Heart right ventricle (tissue), 16 donors: ENCODE measurements at regions not wholly inside any gene's neighbourhood (a gene's known extent, or its start where the extent isn't known, plus 50 kb on each side); places are given as distances from the start of the nearest gene placed in this dataset.

Experiments used
- ATAC-seq, 8 donors: fragments of 200-7000 bp; cut with Tn5 transposase; one replicate each; pipeline ENCODE4 v1.9.1; 2020; ENCODE audit warnings: mild to moderate bottlenecking in 8 of 8, moderate library complexity in 8 of 8, moderate number of reproducible peaks in 1 of 8
- DNase-seq, 2 donors: peaks; one replicate each; pipeline ENCODE4 v3.0.0-alpha.2; 2020
- H3K27ac ChIP-seq, 10 donors: fragments of 200-600 bp; sonication (generic) in 2 of 10; one replicate each; pipeline versions ENCODE4 v1.5.0 to v1.8.0; 2020 to 2022; ENCODE audit warnings: mild to moderate bottlenecking in 3 of 10
- H3K27me3 ChIP-seq, 7 donors: fragments of 200-600 bp; one replicate each; pipeline ENCODE4 v1.8.0; 2021 to 2022; ENCODE audit warnings: mild to moderate bottlenecking in 2 of 7
- H3K36me3 ChIP-seq, 9 donors: fragments of 200-600 bp; sonication (generic) in 1 of 9; one replicate each; pipeline versions ENCODE4 v1.5.0 to v1.8.0; 2020 to 2022; ENCODE audit warnings: mild to moderate bottlenecking in 2 of 9
- H3K4me1 ChIP-seq, 9 donors: fragments of 200-600 bp; sonication (generic) in 1 of 9; one replicate each; pipeline versions ENCODE4 v1.5.0 to v1.8.0; 2020 to 2022; ENCODE audit warnings: mild to moderate bottlenecking in 4 of 9
- H3K4me3 ChIP-seq, 10 donors: fragments of 200-600 bp; sonication (generic) in 2 of 10; one replicate each; pipeline versions ENCODE4 v1.5.0 to v1.8.0; 2020 to 2022; ENCODE audit warnings: mild to moderate bottlenecking in 7 of 10, moderate library complexity in 2 of 10
- H3K9me3 ChIP-seq, 11 donors: fragments of 200-600 bp in 10 of 11; sonication (generic) in 2 of 11; one replicate each; pipeline versions ENCODE4 v1.5.0 to v1.8.0; 2013 to 2022; ENCODE audit warnings: mild to moderate bottlenecking in 2 of 11, control low read depth in 1 of 11, moderate library complexity in 1 of 11
- WGBS, 2 donors: extraction: QIAGEN DNeasy Blood & Tissue Kit; methylation state at CpG; one replicate each; pipeline ENCODE4 v1.1.7; 2013; ENCODE audit warnings: inconsistent platforms in 1 of 2; 5-methylcytosine and 5-hydroxymethylcytosine counted together
- intact Hi-C, 10 donors: fragments of 100-400 bp; cut with DNase I; formaldehyde crosslinking; loops; one replicate each; pipeline versions ENCODE4 v1.11.1 to v1.14.2; 2022
- TF ChIP-seq, protein P1 (sequence below), 9 donors: fragments of 200-600 bp; sonication (generic) in 2 of 9; IDR thresholded peaks; one replicate each; pipeline versions ENCODE4 v1.5.0 to v1.8.0; 2021 to 2022; ENCODE audit warnings: antibody characterized with exemption in 9 of 9, mild to moderate bottlenecking in 5 of 9, moderate library complexity in 1 of 9
- donor health status: Arrhythmogenic right ventricular cardiomyopathy.
- donor health status: ischemic (EF 13 %, LVEDD 7.1; RV severe dilation, severe dysfunction).
- donor health status: healthy with polysubstance abuse.
- donor health status: DM: no; HTN: yes; CAD: no.
- donor health status: DM: no; HTN: no; CAD: no.
- donor health status: ischemic (EF 25% LVEDD 6.9; RV normal size, moderate dysfunction).
- donor health status: ischemic (EF 25% LVEDD 5.7; RV mildly dilated, moderate dysfunction).
- donor health status: healthy.
- donor health status: DM: yes; HTN: yes; CAD: no.
- donor health status: Ischemic cardiomyopathy.
- donor health status: ischemic (EF 35%, LVEDD 5.7; RV mildly dilated, moderate dysfunction).
- donor health status: nonischemic (EF 11% LVEDD 7.7; RV severe dilation, severe dysfunction).
- donor health status: DM: yes; HTN: yes; CAD: no.
- donor health status: PGD.
- donor health status: ischemic (EF 29% LVEDD 5.4; RV normal size, mild dysfunction).
- donor health status: nonischemic (EF 23%, LVEDD 6.1; RV moderate dilation, normal function).

DNA sequence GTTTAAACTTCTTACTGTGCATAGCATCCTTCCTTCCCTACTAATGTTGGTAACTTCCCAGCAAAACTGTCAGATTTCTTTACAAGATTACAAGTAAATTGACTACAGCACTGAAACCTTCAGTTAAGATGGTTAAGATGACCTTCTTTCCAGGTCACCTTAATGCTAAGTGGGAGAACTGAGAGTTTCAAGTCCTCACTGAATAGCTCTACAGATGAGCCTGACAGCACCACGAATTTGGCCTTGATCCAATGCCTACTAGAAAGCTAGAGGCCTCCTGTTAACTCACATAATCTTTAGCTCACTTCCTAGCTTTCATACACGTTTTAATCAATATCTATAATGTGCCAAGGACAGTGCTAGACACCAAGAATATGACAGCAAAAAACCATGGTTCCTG lies 276.0 kb upstream of the PLD5 start:
- ATAC-seq (no peak), DNase-seq (no peak)
- H3K27me3 ChIP-seq, result no peaks in the 10 kb centered on the region
- H3K36me3 ChIP-seq, result no peaks in the 10 kb centered on the region
- H3K9me3 ChIP-seq, result no peaks in the 10 kb centered on the region
- no peak overlapping the region for H3K4me3 ChIP-seq
- TF ChIP-seq, protein P1, sequence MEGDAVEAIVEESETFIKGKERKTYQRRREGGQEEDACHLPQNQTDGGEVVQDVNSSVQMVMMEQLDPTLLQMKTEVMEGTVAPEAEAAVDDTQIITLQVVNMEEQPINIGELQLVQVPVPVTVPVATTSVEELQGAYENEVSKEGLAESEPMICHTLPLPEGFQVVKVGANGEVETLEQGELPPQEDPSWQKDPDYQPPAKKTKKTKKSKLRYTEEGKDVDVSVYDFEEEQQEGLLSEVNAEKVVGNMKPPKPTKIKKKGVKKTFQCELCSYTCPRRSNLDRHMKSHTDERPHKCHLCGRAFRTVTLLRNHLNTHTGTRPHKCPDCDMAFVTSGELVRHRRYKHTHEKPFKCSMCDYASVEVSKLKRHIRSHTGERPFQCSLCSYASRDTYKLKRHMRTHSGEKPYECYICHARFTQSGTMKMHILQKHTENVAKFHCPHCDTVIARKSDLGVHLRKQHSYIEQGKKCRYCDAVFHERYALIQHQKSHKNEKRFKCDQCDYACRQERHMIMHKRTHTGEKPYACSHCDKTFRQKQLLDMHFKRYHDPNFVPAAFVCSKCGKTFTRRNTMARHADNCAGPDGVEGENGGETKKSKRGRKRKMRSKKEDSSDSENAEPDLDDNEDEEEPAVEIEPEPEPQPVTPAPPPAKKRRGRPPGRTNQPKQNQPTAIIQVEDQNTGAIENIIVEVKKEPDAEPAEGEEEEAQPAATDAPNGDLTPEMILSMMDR (IDR thresholded peaks at IDR 0.05), result no peak
- WGBS, 2 donors, result 11 to 13% methylated on average over 2 of the region's 2 CpGs
- H3K27ac ChIP-seq, result no peak overlapping the region
- no peaks in the 10 kb centered on the region for H3K4me1 ChIP-seq
- intact Hi-C loops, result no loop called here

DNA sequence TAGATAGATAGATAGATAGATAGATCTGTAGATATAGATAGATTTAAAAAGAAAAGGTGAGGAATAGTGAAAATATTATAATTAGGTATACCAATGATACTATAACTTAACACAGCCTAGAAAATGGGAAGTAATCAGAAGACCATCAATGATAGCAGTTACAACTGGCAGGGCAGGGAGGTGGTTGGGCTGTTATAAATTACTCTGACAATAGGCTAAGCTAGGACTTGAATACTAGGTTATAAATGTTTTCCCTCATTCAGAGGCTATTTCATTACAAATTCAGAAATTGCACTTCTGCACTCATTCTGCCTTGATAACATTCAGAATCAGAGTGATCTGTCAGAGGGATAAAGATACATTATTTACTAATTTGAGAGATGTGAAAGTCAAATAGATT lies 273.4 kb upstream of the PLD5 start:
- H3K36me3 ChIP-seq, result no peaks in the 10 kb centered on the region
- H3K27ac ChIP-seq, result no peak overlapping the region
- TF ChIP-seq, protein P1 (IDR thresholded peaks at IDR 0.05), result no peak
- peaks cover 0 to 6% (median 0%) of the 10 kb centered on the region in 11 donors for H3K9me3 ChIP-seq
- H3K27me3 ChIP-seq, result no peaks in the 10 kb centered on the region
- H3K4me3 ChIP-seq, result no peak overlapping the region
- no peak for DNase-seq
- no peak for ATAC-seq
- no peaks in the 10 kb centered on the region for H3K4me1 ChIP-seq
- intact Hi-C loops, result no loop called here

DNA sequence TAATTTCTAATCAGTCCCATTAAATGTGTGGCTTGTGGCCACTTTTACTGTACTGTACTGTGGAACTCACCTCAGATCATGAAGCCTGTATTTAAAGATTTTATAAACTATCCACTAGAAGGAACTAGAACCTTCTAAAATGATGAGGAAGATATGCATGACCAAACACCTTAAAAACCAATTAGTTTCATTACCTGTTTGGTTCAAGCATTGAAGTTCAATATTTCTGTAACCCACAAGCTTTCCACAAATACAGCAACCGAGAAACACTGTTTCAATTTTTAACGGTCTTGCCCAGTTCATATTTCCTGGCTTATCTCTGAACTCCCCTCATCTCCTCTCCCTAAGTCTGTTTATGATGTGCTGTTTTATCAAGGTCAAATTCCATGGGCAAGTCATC lies 264.3 kb upstream of the PLD5 start:
- Histone ChIP-seq H3K4me3 (no peak overlapping the region), H3K9me3 (peaks cover 0 to 13% (median 0%) of the 10 kb centered on the region in 11 donors), H3K4me1 (no peaks in the 10 kb centered on the region), H3K27me3 (no peaks in the 10 kb centered on the region), H3K36me3 (no peaks in the 10 kb centered on the region), H3K27ac (no peak overlapping the region)
- DNase-seq, result no peak
- ATAC-seq, result no peak
- 19 to 22% methylated on average over 2 of the region's 2 CpGs for WGBS, 2 donors
- TF ChIP-seq, protein P1 (IDR thresholded peaks at IDR 0.05), result no peak
- intact Hi-C loops, result no loop called here

DNA sequence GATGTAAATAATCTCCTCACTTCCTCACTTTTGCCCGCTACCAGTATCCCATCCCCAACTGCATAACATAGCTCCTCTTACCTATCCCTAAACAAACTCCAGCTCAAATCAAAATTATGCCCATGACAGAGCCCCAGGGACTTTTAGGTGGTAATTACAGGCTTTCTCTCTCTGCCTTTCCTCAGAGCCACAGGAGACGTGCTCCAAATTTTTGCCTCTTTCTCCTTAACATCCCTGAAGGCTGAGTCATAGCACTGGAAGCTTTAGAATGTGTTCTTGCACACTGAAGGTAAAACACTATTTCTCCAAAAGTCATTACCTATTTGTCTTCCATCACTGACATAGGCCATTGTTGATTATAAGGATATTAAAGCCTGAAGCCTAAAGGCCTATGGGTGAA lies 263.5 kb upstream of the PLD5 start:
- TF ChIP-seq, protein P1 (IDR thresholded peaks at IDR 0.05), result no peak
- H3K36me3 ChIP-seq, result no peaks in the 10 kb centered on the region
- intact Hi-C loops, result no loop called here
- peaks cover 0 to 13% (median 0%) of the 10 kb centered on the region in 11 donors for H3K9me3 ChIP-seq
- ATAC-seq (no peak), DNase-seq (no peak)
- no peaks in the 10 kb centered on the region for H3K4me1 ChIP-seq
- H3K27me3 ChIP-seq, result no peaks in the 10 kb centered on the region
- no peak overlapping the region for H3K4me3 ChIP-seq
- no peak overlapping the region for H3K27ac ChIP-seq
- WGBS, 2 donors, result 80 to 89% methylated on average over 2 of the region's 2 CpGs

DNA sequence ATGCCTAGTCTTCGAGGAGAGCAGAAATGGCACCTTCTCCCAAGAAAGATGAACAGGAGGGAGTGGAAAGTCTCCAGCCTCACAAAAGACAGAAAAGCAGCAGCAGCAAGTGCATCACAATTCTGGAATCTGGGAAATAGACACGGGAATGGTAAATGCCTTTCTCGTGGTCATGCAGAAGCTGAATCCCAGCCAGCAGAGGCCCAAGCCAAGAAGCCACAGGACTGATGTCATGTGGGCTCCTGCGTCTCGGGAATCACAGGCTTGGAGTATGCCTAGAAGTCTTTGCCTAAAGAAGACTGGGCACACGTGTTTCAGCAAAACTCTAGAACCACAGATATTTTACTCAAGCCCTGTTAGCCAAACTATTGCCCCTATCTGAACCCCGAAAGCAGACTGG lies 260.3 kb upstream of the PLD5 start:
- TF ChIP-seq, protein P1 (IDR thresholded peaks at IDR 0.05), result no peak
- H3K36me3 ChIP-seq, result no peaks in the 10 kb centered on the region
- no peak overlapping the region for H3K4me3 ChIP-seq
- no peaks in the 10 kb centered on the region for H3K27me3 ChIP-seq
- H3K9me3 ChIP-seq, result no peaks in the 10 kb centered on the region
- no peak overlapping the region for H3K27ac ChIP-seq
- DNase-seq (no peak), ATAC-seq (no peak)
- no peaks in the 10 kb centered on the region for H3K4me1 ChIP-seq
- intact Hi-C loops, result no loop called here
- 49 to 55% methylated on average over 7 of the region's 7 CpGs for WGBS, 2 donors
